NCI-H1092 (cell line): ENCODE measurements at regions not wholly inside any gene's neighbourhood (a gene's known extent, or its start where the extent isn't known, plus 50 kb on each side); places are given as distances from the start of the nearest gene placed in this dataset.

Experiments used
- DNase-seq: peaks from one replicate; lab custom pipeline; 2025; lab: John Stamatoyannopoulos, UW

DNA sequence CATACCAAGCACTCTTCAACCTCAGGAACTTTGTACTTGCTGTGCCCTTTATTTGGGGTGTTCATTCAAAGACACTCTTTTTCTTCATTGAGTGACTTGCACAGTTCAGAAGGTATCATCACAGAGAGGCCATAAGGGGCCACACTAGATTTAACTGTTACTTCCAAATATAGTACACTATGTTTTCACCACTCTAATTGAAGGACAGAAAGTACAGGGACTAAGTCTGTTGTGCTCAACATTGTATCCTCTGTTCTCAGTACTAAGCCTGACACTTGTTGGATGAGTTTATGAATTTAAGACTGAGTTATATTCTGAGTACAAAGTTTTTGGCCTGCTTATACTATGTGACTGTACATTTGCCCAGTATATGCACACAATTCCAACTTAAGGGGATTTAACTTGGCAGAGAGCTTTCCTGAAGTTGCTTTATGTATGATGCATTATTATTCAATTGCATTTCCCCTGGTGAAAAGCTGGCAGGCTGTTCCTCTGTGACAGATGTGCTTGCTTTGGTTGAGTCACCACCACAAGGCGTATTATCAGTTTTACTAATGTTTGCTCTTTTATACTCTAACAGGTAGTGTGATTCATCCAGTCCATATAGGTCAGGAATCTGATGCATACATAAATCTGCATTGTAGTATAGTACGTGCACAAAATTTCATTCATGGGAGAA is 714.8 kb downstream of the TLR4 start:
- DNase-seq, result no peak

DNA sequence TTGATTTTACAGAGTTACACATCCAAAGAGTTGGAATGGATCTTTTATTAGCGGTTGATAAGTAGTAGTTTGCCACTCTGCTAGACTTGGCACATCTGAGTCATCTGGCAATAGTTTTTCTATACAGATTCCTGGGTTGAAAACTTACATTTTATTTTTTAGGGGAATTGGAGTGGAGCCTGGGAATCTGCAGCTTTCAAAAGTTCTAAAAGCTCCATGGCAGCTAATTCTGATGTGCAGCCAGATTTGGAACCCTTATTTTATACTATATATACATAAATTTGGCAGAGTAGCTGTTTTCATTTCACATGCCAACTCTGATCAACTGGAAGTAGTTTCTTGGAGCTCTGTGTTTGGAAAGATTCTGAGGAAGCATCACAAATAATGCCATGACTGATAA is 715.5 kb downstream of the TLR4 start:
- DNase-seq, result no peak

DNA sequence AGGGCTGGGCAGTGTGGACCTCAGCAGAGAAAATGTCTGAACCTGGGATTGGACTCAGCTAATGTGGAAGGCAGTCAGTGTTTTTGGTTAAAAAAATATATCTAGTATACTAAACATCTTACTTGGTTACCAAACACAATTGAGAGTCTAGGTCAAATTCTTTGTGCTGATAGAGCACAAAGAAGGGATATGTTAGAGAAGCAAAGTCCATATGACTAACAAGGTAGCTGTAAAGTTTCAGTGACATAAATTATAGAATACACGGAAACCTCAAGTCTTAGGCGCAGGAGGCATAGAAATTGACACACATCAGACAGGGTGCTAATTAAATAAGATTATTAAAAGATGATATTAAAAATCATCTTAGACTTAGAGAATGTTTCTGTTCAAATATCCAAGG is 718.3 kb downstream of the TLR4 start:
- no peak for DNase-seq

DNA sequence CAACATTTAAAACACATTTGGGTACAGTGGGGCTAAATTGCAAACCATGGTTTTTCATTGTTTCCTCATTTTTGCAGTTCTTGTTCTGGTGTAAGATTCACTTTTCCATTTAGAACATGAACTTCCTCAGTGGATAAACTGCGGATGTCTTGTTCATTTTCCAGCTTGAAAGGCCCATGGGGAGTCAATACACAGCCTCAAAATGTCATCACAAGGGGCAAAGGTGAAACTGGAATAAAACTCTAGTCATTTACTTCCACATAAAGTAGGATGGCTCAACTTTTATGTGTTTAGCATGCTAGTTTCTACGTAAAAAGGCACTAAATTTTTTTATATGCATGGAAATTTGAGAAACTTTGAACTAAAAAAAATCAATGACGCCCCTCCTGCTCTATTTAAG is 718.8 kb downstream of the TLR4 start:
- DNase-seq, result no peak

DNA sequence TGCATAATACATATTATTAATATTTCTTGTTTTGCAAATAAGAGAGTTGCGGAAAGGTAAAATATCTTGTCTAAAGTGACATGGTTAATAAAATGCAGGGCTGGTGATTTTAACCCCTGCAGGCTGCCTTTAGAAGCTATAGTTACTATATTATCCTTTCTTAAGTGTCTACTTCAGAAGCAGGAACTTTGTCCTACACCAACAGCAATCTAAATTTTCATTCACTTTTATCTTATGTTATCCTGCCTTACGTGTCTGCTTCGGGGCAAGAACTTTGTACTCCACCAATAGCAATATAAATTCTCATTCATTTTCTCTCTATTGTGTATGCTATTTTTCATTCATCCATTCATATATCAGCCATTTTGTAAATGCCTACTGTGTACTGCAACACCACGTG is 719.5 kb downstream of the TLR4 start:
- no peak for DNase-seq

DNA sequence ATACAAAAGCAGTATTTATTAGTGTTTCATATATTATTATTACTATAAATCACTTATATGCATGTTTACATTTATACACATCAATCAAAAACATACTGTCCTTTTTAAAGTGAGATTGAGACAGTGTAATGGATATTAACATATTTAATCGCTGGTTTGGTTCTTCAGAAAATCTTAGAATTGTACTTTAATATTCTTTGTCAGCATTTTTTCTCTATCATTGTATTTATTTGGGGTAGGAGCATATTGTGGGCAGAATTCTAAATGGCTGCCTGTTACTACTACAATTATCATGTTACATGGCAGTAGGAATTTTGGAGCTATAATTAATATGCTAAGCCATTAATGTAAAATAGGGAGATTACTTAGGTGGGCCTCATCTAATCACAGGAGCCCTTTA is 722.6 kb downstream of the TLR4 start:
- DNase-seq, result no peak

DNA sequence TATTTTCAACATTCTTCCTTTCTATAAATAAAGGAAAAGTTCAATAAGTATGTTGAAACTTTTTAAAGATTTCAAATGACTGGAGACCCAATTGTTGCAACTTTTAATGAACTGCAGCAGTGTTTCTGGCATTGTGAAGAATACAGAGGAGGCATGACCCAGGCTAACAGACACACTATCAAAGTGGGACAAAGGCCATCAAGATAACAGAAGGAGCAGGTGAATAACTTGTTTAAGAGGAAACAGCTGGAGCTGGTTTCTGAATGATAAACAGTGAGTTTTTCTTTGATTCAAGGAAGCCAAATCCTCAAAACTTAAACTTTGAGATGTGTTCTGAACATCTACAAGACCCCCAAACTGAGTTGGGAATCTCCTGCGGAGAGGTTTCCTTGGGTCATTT is 734.6 kb downstream of the TLR4 start:
- no peak for DNase-seq

DNA sequence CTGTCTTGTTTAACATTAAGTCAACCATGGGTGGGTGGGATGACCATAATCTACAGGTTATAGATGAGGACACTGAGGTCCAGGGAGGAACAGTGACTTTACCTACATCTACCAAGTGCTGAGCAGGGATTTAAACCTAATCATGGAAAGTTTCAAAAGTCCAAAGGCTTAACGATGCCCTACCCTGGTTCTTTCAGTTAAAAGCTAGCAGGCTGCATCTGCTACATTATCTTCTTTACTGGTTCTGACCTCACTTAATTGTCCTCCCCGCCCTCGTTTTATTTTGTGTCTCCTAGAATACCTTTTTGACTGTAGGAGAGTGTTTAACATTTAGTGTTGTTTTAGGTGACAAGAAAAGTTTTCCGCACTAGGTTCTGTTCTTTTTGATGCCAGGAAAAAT is 735.2 kb downstream of the TLR4 start:
- DNase-seq, result no peak

DNA sequence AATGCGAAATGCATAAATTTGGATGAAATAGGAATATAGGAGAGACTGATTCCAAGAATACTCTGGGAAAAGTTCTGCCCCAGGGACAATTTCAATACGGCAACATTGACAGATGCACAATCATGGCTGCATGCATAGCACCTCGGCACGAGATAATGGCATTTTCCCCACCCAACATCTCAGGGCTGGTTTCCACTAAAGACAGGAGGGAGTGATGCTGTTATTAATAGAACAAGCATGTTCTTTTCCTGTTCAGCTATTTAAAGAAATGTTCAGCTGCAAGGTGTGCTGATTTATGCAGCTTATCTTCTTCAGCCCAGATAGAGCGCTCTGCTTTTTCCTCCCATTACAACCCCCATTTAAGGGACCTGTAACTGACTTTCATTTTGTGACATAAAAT is 740.2 kb downstream of the TLR4 start:
- DNase-seq, result no peak

DNA sequence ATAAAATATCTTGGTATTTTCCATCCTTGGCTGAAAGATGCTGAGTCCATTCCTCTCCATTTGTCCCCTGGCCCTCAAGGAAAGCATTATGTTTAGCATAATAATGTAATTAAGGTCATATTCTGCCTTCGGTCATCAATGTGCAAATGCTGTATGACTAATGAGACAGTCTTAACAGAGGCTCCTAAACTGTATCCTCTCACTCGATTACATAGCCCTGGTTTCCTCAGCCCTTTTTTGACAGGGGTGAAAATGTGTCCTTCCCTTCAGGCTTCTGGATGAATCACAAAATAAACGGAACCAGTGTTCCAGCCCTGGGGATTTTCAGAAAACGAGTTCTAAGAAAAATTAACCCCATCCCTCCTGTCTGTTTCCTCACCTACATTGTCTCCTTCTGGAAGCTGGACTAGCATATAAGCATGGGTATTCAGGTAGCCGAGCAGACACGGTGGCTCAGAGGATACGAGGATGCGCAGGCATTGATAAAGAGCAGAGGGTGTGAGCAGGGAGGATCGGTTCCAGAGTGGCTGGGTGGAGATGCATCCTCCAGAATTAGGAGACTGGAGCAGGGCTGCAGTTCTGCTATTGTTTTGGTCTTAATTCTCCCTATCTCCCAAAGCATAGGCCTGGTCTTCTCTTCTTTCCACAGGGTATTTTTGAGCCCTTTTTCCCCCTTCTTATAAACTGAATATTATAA is 742.9 kb downstream of the TLR4 start:
- no peak for DNase-seq

DNA sequence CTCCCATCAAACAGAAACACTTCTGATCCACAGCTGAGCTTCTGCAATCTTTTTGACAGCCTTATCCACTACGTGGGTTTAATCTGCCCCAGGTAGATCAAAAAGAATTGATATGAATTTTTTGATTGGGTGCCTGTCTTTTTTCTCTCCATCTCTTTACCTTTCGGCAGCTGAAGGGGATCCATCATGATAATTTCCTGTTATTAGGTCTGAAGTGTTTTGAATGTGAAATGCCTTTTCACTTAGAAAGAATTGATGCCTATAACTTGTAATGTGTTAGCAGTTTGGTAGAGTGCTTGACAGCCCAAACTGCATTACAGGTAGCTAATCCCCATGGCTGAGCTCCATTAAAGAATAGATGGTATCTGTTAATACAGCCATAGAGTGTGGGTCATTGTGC is 745.4 kb downstream of the TLR4 start:
- DNase-seq, result no peak

DNA sequence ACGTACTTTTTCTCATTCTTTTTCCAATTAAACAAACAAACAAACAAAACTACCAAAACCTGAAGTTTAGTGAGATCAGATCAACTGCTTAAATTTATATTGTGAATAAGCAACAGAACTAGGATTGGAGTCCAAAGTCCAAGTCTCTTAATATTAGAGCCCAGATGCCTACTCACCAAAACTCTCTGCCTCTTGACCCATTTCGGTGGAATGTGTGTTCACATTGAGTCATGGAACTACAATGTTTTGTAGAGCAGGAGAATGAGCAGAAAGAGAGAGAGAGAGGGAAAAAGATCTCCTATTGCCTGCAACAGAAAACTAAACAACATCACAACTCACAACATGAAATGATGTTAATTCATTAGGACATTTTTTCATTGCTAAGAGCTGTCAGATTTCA is 751.1 kb downstream of the TLR4 start:
- DNase-seq, result no peak

DNA sequence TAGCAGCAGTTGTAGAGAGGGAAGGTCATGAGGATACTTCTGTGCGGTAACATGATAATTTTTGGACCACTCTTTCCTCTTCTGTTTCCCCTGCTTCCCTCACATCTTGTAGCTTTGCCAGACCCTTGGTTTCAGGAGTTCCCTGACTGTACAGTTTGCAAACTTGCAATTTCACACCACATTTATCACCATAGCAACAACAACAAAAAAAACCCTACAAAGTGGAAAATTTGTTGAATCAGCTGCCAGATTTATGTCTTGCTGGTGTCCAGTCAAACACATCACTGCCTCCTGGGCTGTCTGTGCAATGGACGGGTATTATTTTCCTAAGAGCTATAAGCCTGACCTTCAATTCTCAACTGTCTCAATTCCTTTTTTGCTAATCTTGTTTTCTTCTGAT is 751.6 kb downstream of the TLR4 start:
- DNase-seq, result no peak

DNA sequence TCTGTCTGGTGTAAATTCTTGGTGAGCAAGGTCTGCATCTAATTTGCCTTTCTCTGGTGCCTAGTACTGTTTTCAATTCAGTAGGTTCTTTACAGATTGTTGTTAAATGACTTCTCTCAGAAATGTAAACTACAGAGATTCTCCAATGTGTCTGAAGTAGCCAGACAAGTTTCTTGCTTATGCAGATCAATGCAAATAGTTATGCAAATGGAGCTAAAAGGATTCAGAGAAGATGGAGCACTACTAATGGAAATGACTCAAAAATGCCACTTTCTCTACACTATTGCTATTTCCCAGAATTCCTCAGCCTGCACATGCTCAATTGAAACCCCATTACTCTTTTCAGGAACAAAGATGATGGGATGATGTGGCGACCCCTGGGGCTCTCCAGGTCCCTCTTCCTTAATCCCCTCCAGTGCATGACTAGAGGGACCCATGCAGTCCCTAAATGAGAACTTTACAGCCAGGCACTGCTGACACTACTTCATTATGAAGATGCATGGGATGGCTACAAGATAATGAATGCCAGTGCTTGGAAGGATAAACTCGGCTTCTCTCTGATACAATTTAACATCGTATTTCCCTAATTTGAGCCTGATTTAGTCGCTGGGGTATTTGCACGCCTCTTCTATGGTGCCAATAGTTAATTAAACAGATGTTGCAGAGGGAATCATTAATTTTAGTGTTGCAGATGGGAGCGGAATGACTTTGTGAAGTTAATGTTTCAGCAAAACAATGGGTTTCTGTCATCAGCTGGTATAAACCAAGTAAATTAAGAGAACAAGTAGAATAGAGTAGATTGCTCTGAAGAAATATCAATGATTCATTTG is 753.2 kb downstream of the TLR4 start:
- DNase-seq, result no peak

DNA sequence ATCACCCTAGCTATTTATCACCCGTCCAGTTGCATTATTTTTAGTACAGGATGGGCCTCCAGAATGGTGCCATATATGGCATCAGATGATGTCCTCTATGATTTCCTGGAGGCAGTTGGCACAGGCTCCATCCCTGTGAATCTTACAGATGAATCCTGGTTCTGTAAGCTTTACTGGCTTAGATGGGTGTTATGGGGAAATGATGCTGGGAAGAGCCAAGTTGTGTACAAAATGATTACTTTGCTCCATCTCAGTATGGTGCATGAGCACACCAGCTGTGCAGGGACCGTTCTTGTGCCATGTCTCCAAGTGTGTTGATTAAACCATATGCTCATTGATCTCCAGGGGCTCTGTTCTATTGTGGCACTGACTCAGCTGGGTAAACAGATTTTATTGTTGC is 755.7 kb downstream of the TLR4 start:
- DNase-seq, result peak; percentile 53

DNA sequence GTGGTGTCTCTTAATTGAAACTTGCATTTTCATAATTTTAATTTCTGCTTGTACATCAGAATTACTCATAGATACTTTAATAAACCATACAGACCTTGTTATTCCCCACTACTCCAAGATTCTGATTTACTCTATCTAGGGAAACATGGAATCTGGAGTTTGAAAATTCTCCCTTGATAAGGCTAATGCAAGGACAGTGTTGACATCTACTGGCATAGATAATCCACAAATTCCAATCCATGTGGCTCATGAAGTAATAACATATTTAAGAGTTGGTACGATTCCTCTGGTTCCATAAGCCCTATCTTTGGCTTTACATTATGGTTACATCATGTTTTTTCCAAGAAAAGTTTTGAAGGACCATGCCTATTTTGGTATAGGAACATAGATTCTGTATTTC is 759.2 kb downstream of the TLR4 start:
- no peak for DNase-seq

DNA sequence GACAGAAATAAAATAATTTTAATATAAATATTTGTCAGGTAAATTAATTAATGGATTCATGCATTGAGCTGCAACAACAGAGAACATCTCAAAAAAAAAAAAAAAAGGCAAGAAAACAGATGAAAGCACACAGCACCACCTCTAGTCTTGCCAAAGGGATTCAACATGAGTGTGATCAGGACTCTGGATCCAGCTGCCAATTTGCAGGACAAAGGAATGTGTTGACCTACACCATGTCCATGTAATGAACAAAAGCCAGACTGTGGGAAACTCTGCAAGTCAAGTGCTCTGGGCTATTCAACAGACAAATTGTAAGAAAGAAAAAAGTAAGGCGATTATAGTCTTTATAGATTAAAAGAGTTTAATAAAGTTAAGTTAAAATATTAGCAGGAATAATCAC is 769.3 kb downstream of the TLR4 start:
- DNase-seq, result no peak

DNA sequence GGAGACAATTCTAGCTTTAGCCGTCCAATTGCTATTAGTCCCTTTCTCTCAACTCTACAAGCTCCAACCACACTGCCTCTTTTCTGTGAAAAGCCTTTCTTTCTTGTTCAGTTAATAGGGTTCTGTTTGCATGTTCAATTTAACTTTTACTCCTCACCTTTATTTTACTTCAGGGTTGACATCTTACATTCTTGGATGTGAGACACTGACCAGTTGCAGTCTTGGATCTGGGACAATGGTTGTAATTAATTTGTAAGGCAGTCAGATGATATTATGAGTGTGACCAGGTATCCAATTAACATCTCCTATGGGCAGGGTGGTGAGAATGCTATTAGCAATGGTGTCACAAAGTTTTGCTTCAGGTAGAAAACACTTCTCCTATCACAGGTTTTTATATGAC is 774.5 kb downstream of the TLR4 start:
- DNase-seq, result no peak

DNA sequence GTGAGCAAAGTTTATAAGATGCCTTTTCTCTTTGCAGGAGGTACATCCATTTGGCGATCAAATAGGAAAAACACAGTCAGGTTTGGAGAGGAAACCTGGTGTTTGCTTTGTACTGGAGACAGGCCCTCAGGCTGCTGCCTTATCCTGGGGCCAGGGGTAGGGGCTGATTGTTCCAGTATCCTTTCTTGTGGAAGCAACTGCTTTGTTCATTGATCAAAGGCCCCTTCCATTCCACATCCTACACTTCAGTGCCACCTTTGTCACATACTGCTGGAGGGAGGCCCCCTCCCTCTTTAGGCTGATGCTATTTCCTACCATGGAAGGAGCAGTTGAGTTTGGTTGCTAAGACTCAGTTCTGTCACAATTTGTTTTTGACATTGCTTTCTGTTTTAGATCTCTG is 778.1 kb downstream of the TLR4 start:
- DNase-seq, result no peak

DNA sequence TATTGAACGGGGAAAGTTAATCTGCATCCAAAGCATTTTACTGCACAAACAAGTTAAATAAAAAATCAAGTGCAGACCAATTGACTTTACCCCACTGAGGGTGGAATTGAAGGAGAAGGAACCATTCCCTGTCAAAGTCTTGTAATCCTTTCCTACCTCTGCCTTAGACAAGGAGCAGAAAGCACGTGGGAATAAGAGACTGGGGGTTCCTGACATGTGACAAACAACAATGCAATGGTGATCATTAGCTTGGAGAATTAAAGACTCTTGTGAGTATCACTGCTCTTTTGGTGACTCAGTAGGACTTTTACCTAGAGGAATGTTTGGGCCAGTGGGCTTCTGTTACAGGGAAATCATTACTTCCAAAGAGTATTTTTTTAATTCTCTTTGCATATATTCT is 779.5 kb downstream of the TLR4 start:
- DNase-seq, result no peak

DNA sequence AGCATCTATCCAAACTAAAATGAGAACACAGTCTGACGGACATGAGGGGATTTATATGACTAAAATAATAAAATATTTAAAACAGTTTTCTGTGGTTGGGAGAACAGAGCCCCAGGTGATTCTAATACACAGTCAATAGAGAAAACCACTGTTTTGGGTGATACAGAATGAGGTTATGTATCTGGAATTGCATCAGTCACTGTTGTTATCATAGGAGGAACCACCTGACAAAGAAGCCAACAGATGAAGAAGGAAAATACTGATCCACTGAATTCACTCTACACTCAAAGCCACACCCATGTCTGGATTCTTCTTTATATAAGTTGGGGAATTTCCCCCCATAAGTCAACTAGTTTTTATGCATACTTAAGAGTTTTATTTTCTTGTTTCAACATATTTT is 799.0 kb downstream of the TLR4 start:
- DNase-seq, result no peak

DNA sequence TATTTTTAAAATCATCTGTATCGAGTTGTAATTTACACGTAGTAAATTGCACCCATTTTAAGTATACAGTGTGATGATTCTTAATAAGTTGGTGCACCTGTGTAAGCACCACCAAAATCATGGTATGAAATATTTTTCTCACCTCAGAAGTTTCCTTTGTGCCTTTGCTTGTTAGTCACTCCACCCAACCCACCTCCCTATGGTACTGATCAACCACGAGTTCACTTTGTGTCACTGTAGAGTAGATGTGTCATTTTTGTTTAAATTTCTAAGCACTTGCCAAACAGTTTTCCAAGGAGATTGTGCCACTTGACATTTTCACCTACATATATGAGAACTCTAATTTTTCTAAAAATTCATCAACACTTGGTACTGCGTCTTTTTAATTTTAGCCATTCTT is 806.5 kb downstream of the TLR4 start:
- no peak for DNase-seq

DNA sequence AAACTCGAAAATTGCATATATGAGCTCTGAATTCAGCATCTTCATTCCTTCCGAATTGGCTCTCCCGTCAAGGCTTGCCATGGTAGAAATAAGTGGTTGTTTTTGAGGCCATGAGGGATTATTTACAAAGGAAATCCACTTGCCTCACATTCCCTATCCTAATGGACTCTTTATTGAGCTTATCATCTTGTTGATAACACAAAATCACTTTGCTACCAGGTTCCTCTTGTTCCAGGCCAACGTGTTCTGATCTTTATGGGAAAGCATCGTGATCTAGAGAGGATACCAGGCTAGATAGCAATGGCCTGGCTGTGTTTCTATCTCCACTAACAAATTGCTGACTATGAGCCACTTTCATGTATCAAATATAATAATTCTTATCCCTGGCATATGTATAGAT is 811.7 kb downstream of the TLR4 start:
- DNase-seq, result no peak
